Tibial artery (tissue), 4 donors: ENCODE measurements at regions not wholly inside any gene's neighbourhood (a gene's known extent, or its start where the extent isn't known, plus 50 kb on each side); places are given as distances from the start of the nearest gene placed in this dataset.

Experiments used
- DNase-seq, 2 donors: peaks; one replicate each; pipeline ENCODE4 v3.0.0-alpha.2; 2019
- H3K27ac ChIP-seq, 2 donors: fragments of 200-600 bp; sonication (generic) in 1 of 2; 1 replicate in 1 of 2; 2 replicates in 1 of 2; pipeline ENCODE4 v1.5.1; 2018 to 2019; ENCODE audit warnings: mild to moderate bottlenecking in 1 of 2
- H3K27me3 ChIP-seq, 2 donors: fragments of 200-600 bp; sonication (generic) in 1 of 2; one replicate each; pipeline versions ENCODE4 v1.5.1 to v1.6.0; 2016 to 2019
- H3K36me3 ChIP-seq, 3 donors: fragments of 200-600 bp; sonication (generic) in 2 of 3; one replicate each; pipeline ENCODE4 v1.5.1; 2016 to 2019; ENCODE audit warnings: mild to moderate bottlenecking in 2 of 3
- H3K4me1 ChIP-seq, 4 donors: fragments of 200-600 bp; sonication (generic) in 2 of 4; 1 replicate in 3 of 4; 2 replicates in 1 of 4; pipeline ENCODE4 v1.5.1; 2016 to 2019
- H3K4me3 ChIP-seq, 2 donors: fragments of 200-600 bp; sonication (generic) in 1 of 2; 1 replicate in 1 of 2; 2 replicates in 1 of 2; pipeline ENCODE4 v1.5.1; 2018 to 2019; ENCODE audit warnings: mild to moderate bottlenecking in 2 of 2
- H3K9me3 ChIP-seq, 3 donors: fragments of 200-600 bp; sonication (generic) in 1 of 3; one replicate each; pipeline ENCODE4 v1.5.1; 2016 to 2019
- CTCF ChIP-seq, 2 experiments: fragments of 200-600 bp in 1 of 2; fragments of 450-650 bp in 1 of 2; IDR thresholded peaks; one replicate each; pipeline ENCODE4 v1.5.1; 2017 to 2019; ENCODE audit warnings: antibody characterized with exemption in 2 of 2, mild to moderate bottlenecking in 1 of 2, moderate library complexity in 1 of 2
- intact Hi-C: fragments of 100-400 bp; cut with DNase I; formaldehyde crosslinking; loops from one replicate; pipeline ENCODE4 v1.15.0; 2023; ENCODE audit warnings: low total_unique reads

- Histone ChIP-seq H3K36me3 (no peaks in the 10 kb centered on the region), H3K27ac (no peak overlapping the region), H3K4me1 (peaks cover 0 to 7% (median 3%) of the 10 kb centered on the region in 4 donors), H3K27me3 (no peaks in the 10 kb centered on the region), H3K4me3 (no peak overlapping the region), H3K9me3 (no peaks in the 10 kb centered on the region)
- intact Hi-C loops, result no loop called here
- DNase-seq, result no peak
- TF ChIP-seq CTCF (IDR thresholded peaks at IDR 0.05), result no peak
Observed at GRCh38 chr4:60019180-60019579, 1180.9 kb upstream of the ADGRL3 start.

- intact Hi-C loops, result no loop called here
- no peak for DNase-seq
- Histone ChIP-seq H3K27ac (no peak overlapping the region), H3K4me1 (peaks cover 0 to 7% (median 3%) of the 10 kb centered on the region in 4 donors), H3K9me3 (no peaks in the 10 kb centered on the region), H3K36me3 (no peaks in the 10 kb centered on the region), H3K27me3 (no peaks in the 10 kb centered on the region), H3K4me3 (no peak overlapping the region)
- no peak for TF ChIP-seq CTCF (IDR thresholded peaks at IDR 0.05)
Observed at GRCh38 chr4:60019946-60020345, 1180.2 kb upstream of the ADGRL3 start.

GRCh38 chr4:60020389-60020788 lies 1179.7 kb upstream of the ADGRL3 start:
- no peak overlapping the region for H3K4me3 ChIP-seq
- no peak for DNase-seq
- no peaks in the 10 kb centered on the region for H3K9me3 ChIP-seq
- intact Hi-C loops, result no loop called here
- no peaks in the 10 kb centered on the region for H3K36me3 ChIP-seq
- no peaks in the 10 kb centered on the region for H3K27me3 ChIP-seq
- H3K4me1 ChIP-seq, result peaks cover 0 to 7% (median 3%) of the 10 kb centered on the region in 4 donors
- no peak overlapping the region for H3K27ac ChIP-seq
- no peak for TF ChIP-seq CTCF (IDR thresholded peaks at IDR 0.05)

- TF ChIP-seq CTCF (IDR thresholded peaks at IDR 0.05), result no peak
- intact Hi-C loops, result no loop called here
Observed at GRCh38 chr4:60033826-60034225, 1166.3 kb upstream of the ADGRL3 start.

GRCh38 chr4:60034361-60034760 lies 1165.8 kb upstream of the ADGRL3 start:
- Histone ChIP-seq H3K4me1 (no peaks in the 10 kb centered on the region), H3K4me3 (no peak overlapping the region), H3K27me3 (no peaks in the 10 kb centered on the region), H3K9me3 (no peaks in the 10 kb centered on the region), H3K36me3 (no peaks in the 10 kb centered on the region), H3K27ac (no peak overlapping the region)
- no peak for DNase-seq
- no peak for TF ChIP-seq CTCF (IDR thresholded peaks at IDR 0.05)
- intact Hi-C loops, result no loop called here

More at GRCh38 chr4:60033826-60034225, 1166.3 kb upstream of the ADGRL3 start:
- no peak for DNase-seq
- no peaks in the 10 kb centered on the region for H3K4me1 ChIP-seq
- no peak overlapping the region for H3K27ac ChIP-seq
- H3K36me3 ChIP-seq, result no peaks in the 10 kb centered on the region
- no peak overlapping the region for H3K4me3 ChIP-seq
- H3K9me3 ChIP-seq, result no peaks in the 10 kb centered on the region
- no peaks in the 10 kb centered on the region for H3K27me3 ChIP-seq

- Histone ChIP-seq H3K27me3 (no peaks in the 10 kb centered on the region), H3K27ac (no peak overlapping the region), H3K4me1 (no peaks in the 10 kb centered on the region), H3K9me3 (peaks cover 0 to 3% (median 0%) of the 10 kb centered on the region in 3 donors), H3K4me3 (no peak overlapping the region), H3K36me3 (no peaks in the 10 kb centered on the region)
- DNase-seq, result no peak
- intact Hi-C loops, result no loop called here
- TF ChIP-seq CTCF (IDR thresholded peaks at IDR 0.05), result no peak
Observed at GRCh38 chr4:60039908-60040307, 1160.2 kb upstream of the ADGRL3 start.
